Head of caudate nucleus (tissue), 42 donors: ENCODE measurements at regions not wholly inside any gene's neighbourhood (a gene's known extent, or its start where the extent isn't known, plus 50 kb on each side); places are given as distances from the start of the nearest gene placed in this dataset.

ENCODE experiments used
- DNase-seq, 42 donors: peaks; one replicate each; pipeline versions ENCODE4 v3.0.0 to v3.0.0-alpha.2; 2020 to 2021; ENCODE audit warnings: mixed read lengths in 7 of 42
- intact Hi-C: fragments of 100-400 bp; cut with DNase I; formaldehyde crosslinking; loops from one replicate; pipeline ENCODE4 v1.15.0; 2022

DNA sequence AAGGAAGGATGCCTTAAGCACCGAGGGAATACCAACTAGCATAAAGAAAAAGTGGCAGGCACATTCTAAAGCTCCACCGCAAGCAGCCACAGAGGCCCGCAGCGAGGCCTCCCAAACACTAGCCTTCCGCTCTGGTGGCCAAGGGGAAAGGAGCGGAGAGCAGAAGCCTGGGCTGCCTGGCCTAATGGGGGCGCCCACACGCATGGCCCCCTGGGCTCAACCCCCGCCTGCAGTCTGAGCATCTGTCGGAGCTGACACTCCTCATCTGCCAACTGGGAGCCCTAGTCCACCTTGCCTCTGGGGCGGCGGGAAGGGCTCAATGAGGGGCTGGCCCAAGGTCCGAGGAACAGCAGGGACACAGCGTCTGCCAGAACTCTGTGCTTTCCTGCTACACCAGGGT, 50.1 kb upstream of the WNT11 start:
- intact Hi-C loops, result no loop called here
- DNase-seq, result no peak
